Kidney capillary endothelial cell (primary cell): ENCODE measurements at regions not wholly inside any gene's neighbourhood (a gene's known extent, or its start where the extent isn't known, plus 50 kb on each side); places are given as distances from the start of the nearest gene placed in this dataset.

ENCODE experiments used
- DNase-seq: peaks from one replicate; pipeline ENCODE4 v3.0.0-alpha.2; 2018; ENCODE audit warnings: low spot score

DNA sequence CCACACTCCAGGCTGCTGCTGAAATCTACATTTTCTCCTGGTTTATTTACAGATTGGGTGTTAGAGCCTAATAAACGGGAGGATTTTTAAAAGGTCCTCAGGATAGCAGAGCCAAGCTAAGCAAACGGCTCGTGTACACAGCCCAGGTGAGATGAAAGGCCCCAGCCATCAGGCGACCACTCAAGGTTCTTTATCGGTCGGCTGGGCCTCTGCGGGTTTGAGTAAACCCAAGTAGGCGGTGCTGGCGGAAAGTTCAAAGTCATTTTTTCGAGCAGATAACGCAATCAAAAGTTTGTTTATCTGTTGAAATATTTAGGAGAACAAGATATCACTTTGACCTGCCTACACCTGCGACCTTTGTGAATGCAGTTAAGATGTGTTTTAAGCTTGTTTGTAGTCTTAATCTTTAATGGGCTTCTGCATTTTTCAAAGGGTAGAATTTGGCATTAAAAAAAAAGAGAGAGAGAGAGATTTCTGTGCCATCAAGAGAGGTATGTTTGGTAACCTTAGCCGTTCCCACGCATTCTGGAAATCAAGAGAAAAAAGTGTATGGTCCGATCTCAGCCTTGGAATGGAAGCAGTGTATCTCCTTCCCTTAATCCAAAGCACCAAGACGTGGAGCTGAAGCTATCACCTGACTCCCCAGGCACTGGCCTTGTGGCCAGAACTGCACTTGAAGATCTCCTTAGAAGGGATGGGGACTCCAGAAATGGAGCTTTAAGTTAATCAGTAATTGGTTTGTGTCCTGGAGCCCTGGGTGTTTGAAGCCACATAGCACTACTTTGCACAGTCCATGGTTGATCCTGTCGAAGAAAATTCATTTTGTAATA, 301.7 kb upstream of the IRX5 start:
- DNase-seq, result no peak

DNA sequence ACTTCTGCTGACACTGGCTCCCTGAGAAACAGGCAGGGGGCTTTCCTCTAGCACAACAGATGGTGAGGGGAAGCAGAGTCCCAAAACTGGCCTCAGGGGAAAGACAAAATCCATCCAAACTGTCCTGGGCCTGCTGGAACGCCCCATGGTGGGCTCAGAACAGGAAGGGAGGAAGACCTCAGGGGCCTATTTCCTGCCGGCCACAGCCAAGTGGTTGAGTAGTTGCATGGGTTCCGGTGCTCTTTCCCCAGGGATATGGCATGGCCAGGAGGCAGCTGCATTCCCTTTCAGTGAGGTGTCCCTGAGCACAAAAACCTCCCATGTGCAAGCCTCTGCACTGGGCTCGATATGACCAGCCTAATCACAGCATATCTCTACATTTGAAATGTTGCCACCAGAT, 303.0 kb upstream of the IRX5 start:
- peak; percentile 44 for DNase-seq

DNA sequence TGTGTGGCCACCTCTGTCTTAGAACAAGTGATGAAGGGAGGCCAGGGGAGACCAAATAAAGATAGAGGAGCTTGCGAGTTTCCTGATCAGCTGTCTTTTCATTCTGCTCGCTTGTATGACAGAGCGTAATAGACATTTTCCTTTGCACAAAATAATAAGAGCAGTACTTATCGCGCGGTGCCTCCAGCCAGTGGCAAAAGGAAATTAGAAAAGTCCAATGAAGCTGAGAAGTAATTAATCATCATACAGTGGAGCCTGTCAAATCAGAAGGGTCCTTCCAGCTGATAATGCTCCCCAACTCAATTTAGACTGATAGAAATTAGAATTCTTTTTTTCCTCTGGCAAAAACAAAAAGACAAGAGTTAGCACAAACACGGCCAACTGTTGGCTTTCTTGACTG, 307.0 kb upstream of the IRX5 start:
- DNase-seq, result no peak

DNA sequence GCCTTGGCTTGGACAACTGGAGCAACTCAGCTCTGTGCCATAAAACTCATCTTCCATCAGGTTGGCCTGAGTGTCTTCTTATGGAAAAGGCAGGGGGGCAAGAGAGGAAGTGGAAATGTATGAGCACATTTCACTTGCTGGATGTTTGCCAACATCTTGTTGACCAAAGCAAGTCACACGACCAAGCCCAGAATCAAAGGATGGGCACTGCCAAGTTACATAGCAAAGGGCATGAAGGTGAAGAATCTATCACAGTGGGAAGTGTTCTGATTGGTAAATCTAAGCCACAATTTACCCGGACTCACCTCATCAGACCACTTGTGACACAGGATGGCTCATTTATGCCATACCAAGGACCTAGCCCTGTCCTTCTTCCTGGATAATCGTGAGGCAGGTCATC, 310.5 kb upstream of the IRX5 start:
- DNase-seq, result no peak

DNA sequence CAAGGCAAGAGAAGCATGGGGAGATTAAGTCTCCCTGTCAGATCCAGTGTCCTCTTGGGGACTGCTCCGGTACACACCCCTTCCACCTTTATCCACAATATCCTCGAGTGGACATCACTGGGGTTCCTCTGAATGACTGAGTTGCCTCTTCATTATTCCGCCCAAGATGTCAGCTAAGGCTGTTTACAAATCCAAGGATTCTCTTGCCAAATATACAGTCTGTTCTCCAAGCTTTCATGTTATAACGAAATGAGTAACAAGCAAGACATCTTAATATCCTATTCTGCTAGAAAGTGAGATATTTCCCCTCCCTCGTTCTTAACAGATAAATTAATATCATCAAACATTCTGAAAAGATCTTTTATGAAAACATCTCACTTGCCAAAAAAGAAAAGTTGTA, 314.1 kb upstream of the IRX5 start:
- no peak for DNase-seq

DNA sequence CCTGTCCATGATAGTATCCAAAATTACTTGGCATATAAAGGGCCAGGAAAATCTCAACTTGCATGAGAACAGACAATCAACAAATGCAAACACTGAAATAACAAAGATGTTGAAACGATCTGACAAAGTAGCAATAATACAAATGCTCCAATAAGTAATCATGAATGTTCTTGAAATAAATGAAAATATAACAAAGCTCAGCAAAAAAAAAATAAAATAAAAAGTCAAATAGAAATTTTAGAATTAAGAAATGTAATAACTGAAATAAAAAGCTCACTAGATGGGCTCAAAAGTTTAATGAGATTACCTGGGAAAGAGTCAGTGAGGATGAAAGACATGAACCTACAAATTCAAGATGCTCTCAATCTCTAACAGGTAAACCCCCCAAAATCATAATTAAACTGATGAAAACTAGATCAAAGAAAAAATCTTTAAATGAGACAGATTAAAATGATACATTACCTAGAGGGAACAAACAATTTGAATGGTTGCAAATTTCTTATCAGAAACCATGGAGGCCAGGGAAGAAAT, 319.0 kb upstream of the IRX3 start:
- DNase-seq, result no peak

- DNase-seq, result no peak
Observed at GRCh38 chr16:54602666-54603065, 316.1 kb upstream of the IRX3 start.

- DNase-seq, result no peak
Observed at GRCh38 chr16:54597222-54597621, 310.6 kb upstream of the IRX3 start.

- DNase-seq, result no peak
Observed at GRCh38 chr16:54595621-54596020, 309.0 kb upstream of the IRX3 start.

DNA sequence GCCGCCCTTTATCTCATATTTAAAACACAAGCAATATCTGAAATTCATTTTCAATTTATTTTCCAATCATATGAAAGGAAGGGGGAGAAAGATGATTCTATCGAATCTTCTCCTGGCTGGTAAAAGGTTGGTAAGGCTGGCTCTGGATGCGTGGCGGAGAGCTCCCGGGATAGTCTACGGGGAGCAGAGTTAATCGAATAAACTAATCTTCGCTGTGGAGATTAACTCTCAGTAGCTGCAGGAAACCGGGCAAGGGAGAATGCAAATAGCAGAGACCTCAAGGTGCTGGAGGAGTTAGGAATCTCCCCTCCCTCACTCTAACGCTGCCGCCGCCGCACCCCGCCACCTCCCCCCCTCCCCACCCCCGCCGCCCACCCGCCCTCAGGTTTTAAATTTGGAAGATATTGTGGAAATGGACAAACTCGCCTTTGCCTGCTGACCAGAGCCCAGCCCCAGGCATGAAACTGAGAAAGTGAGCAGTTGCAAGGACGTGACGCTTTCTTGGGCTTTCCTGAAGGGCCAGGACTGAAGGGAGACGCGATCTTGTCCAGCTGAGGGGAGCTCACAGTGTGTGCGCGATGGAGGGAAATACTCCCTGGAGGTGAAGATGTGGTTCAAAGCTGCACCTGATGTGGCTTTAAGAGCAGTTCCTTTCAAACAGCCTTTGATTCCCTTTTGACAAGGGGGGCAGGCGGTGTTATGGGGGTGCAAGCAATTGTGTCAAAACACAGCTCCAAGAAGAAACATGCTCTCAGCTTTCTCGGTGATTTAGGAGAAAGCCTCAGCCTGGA, 308.2 kb upstream of the IRX3 start:
- DNase-seq, result no peak

- no peak for DNase-seq
Observed at GRCh38 chr16:54591816-54592246, 305.2 kb upstream of the IRX3 start.

- DNase-seq, result no peak
Observed at GRCh38 chr16:54590836-54591235, 304.2 kb upstream of the IRX3 start.

DNA sequence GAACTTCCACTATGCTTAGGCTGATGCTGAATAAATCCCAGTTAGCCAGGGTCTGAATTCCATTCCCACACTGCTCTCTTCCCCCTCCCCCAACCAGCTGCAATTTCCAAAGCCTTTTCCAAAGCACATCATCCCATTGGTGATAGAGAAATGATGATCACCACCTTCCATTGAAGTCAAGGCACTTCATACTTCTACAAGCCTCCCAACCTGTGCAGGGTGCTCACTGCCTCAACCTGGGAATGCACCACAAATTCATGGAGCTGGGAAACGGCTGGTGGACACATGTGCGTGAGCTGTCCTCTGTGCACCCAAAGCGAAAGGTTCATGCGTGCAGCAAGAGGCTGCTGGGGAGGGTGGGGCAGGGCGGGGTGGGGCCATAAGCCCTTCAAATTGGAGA, 302.7 kb upstream of the IRX3 start:
- no peak for DNase-seq

DNA sequence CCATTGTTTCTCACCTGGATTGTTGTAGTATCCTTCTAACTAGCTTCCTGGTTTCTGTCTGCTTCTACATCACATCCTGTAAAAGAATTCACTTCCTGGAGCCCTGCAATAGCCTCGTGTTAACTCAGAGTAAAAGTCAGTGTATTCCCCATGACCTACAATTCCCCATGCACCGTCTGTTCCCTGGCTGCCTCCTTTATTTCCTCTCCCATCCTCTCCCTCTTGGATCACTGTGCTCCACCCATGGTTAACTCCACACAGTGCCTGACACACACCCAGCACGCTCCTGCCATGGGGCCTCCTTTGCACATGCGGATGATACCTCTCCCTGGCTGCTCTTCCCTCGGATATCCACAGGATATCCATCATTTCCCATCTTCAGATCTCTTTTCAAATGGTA, 301.4 kb upstream of the IRX3 start:
- no peak for DNase-seq

GRCh38 chr16:54587176-54587515, 300.6 kb upstream of the IRX3 start:
- DNase-seq, result no peak

DNA sequence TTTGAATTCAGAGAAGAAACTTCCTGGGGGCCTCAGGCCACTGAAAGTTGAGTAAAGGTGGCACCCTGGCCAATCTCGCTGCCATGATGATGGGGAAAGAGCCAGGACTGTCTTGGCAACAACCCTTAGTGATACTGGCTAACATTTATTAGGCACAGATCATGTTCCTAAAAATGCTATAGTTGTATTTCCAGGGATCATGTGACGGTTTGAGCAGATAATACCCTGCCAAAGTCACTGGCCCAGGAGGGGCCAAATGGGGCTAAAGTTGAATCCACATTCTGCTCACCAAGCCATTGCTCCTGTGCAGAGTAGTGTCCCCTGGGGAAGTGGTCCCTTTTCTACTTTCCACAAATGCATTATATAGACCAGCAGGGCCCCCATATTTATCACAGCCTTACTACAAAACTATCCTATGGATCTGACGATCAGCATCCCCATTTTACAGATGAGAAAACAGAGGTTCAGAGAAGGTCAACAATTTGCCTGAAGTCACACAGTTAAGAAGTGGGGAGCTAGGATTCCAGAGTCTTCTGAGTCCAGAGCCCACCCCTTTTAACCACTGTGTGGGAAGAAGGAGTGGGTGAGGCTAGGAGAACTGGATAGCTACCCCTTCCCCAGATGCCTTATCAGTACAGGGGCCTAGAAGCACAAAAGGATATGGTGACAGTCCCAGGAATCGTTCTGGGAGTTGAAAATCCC, 300.0 kb upstream of the IRX3 start:
- DNase-seq, result no peak

DNA sequence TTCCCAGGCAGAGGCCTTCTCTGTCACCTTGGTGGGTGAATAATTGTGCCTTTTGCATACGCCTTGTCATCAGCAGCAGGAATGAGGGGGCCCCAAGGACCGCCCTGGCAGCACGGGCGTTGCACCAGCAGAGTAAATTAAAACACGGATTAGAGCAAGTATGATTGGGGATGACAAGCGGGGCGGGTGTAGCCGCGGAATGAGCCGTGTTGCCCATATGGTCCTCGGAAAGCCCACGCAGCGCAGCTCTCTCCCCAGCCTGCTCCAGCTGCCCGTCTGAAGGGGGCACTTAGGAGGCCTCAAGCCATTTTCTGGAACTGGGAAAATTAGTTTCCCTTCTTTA, 299.4 kb upstream of the IRX3 start:
- no peak for DNase-seq

DNA sequence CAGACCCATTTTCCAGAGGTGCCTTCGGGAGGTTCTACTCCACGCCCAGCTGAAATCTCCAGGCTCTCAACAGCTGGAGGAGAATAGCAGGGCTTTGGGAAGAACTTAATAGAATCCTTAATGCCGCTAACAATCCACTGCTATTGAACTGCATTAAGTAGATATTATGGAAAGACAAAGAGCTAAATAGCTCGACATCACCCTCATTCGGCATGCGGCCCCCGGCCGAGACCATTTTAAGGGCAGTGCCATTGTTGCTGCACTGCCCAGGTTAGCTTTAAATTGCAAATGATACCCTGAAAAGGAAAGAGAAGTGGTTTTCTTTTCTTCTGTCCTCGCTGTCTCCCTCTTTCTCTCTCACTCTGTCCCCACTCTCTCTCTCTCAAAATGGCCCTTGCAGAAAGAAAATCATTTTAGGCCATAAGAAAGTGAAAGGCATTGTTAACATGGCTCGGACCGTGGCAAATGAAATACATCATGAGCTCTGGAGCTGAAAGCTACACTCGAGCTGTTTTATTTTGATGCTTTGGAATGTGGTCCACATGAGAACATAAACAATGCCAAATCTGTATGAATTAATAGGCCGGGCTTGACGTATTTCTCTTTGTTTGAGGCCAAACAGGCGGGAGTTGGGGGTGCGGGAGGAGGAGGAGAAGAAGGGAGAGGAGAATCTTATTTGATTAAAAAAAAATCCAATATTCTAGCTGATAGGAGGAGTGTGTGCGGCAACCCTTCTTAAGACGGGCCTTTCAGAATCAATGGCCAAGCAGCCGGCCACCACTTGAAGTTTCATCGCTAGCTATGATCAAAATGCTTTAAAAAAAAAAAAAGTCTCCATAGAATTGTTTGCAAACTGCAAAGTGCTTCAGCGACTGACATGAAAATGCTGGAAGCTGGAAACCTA, 298.8 kb upstream of the IRX3 start:
- DNase-seq, result no peak

GRCh38 chr16:54584121-54584520, 297.5 kb upstream of the IRX3 start:
- DNase-seq, result no peak

GRCh38 chr16:54582631-54583250, 296.2 kb upstream of the IRX3 start:
- no peak for DNase-seq

GRCh38 chr16:54579106-54579728, 292.6 kb upstream of the IRX3 start:
- no peak for DNase-seq
